NCI-H82 treated with DMSO at 0.1 percent for 48 hours (cell line): ENCODE measurements at regions not wholly inside any gene's neighbourhood (a gene's known extent, or its start where the extent isn't known, plus 50 kb on each side); places are given as distances from the start of the nearest gene placed in this dataset.

ENCODE experiments used
- DNase-seq: peaks from one replicate; lab custom pipeline; 2025; ENCODE audit not compliant: unreplicated experiment; lab: John Stamatoyannopoulos, UW

DNA sequence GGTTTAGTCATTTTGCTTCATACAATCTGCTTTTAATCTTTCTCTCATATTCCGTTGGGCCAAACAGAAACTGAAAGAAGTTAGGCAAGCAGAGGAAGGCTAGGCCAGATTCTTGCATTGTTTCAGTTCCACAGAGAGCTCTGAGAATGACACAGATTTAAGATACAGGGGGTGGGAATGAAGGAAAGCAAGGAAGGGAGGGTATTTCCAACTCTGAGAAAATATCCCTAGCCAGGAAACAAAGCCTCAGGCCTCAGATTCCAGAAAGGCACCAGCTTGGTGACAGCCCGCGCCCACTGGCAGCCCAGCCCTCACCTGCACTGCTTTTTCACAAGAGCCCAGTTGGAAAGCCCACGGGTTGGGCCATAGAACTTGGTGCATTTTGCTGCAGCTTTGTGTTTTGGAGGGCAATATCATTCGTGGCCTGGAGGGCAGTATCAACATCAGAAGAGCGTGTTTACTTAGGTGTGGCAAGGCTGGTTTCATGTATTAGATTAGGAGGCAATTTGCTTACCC is 63.5 kb downstream of the ENC1 start:
- DNase-seq, result no peak

DNA sequence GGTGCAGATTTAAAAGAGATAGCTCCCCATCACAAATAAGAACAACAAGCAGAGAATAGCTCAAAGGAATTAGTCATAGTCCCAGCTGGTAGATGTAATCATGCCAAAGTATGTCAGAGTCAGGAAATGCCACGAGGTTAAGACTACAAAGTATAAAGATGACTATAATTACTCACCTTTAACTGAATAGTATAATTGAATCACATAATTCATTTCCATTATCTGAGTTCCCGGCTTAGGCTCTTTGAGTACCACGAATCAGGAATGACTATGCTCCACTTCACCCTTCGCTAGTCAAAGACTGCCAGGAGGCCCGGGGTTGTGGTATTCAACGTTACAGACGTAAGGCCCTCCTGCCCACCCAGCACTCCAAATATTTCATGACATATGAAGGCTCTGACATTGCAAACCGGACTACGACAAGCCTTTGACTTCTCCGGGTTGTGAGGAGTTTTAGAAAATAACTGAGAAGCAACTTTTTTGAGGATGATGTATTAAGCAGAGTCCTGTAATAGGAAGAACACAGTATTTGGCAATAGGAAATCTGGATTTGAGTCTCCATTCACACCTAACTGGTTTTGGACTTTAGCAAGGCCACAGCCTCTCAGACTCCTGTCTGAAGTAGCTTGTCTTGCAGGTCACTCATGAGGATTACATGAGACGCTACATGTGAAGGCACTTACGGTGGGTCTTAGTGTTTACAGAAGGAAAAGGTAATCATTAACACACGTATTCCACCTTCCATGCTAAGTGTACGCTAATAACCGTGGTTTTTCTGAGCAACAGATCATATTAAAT is 64.6 kb downstream of the ENC1 start:
- DNase-seq, result no peak

DNA sequence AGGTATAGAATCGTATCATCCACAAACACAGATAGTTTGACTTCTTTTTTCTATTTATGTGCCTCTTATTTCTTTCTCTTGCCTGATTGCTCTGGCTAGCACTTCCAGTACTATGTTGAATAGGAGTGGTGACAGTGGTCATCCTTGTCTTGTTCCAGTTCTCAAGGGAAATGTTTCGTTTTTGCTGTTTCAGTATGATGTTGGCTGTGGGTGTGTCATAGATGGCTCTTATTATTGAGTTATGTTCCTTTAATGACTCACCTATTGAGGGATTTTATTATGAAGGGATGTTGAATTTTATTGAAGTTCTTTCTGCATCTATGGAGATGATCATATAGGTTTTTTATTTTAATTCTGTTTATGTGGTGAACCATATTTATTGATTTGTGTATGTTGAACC is 70.3 kb downstream of the ENC1 start:
- DNase-seq, result no peak

DNA sequence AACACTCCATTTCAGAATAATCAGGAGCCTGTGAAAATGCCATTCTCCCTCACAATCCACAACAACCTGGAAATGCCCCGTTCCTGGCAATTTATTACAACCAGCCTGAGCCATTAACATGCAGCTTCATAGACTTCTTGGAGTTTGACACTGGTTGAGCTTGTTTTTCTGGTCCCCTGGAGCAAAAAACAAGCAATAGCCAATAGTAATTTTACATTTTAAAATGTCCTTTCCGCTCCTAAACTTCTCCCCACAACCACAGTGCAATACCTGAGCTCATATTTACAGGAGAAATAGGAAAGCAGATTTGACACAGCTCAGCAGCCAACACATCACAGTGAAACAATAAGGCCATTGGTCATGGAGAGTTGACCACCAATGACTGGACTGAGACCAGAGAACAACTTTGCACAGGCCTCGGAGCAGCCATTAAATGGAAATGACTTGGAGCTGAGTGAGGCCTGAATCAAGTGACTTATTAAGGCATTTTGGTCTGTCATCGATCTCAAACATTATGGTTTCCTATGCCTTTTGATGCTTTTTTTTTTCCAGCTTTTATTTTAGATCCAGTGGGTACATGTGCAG is 73.0 kb downstream of the ENC1 start:
- no peak for DNase-seq

DNA sequence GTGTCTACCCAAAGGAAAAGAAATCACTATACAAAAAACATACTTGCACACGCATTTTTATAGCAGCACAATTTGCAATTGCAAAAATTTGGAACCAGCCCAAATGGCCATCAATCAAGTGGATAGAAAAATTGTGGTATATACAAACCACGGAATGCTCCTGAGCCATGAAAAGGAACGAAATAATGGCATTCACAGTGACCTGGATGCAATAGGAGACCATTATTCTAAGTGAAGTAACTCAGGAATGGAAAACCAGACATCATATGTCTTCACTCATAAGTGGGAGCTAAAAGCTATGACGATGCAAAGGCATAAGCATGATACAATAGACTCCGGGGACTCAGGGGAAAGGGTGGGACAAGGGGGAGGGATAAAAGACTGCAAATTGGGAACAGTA is 78.4 kb downstream of the ENC1 start:
- no peak for DNase-seq

DNA sequence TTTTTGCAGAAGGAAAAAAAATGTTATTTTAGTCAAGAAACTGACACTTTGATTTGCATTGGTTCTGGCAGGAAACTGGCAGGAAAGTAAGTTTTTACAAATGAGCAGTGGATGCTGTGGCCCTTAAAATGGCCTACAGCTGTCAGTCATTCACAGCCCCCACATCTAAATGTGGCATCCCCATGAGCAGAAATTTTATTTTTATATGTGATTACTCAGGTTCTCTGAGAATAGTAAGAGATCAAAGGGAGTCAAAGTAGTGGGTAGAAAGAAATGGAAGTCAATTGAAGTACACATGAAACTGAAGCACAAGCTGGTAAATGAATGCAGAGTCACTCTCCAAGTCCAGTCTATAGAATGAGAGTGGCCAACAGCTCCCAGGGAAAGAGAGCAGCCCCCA is 80.3 kb downstream of the ENC1 start:
- DNase-seq, result no peak

DNA sequence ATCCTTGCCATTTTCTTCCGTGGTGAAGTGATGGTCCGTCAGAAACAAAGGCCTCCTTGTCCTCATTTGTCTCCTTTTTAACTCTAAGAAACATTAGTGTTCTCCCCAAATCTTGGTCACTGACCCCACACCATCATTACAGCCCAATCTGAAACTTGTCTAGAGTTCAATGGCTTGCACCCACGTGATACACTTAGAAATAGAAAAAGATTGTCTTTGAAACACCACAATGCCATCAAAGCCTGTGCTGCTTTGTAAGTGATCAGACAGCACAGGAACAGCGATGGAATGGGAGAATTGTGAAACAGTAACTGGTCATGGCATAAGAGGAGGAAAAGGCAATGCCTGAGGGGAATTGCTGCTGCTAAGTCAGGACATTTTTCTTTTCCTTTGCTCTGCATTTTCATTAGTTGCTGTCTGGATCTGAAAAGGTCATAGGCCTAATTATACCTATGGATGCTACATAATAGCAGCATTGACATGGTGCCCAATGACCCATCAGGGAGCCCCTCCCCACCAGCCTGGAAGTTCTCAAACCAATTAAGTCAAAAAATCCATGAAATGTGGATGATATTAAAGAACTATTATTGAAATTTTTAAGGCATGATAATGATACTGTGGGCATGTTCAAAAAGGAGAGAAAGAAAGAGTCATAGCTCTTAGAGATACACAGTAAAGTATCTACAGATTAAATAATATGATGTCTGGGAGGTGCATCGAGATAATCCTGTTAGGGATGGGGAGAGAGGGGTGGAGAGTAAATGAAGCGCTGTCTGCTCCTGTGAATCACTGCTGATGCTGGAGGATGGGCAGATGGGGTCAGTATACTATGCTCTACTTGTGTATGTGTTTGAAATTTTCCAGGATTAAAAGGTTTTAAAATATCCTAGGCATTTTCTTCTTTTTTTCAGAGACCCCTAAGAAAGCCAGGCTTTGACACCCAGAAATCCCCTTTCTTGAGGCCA is 83.6 kb downstream of the ENC1 start:
- DNase-seq, result peak; percentile 77

DNA sequence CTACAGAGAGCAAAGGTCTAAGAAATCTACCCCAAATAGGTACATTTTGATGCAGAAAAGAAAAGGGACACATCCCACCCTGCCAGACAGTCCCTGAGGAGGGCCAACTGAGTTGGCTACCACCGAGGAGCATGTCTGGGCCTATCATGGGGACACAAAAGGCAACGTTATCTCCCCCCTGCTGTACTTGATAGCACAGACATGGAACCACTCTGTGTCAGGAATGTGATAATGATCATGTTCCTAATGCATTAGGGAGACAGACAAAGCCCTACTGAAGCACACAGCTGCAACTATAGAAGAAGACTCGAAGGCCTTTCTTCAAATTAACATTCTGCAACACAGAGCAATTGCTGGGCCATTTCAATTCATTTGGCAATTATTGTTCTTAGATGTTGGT is 84.5 kb downstream of the ENC1 start:
- DNase-seq, result no peak

DNA sequence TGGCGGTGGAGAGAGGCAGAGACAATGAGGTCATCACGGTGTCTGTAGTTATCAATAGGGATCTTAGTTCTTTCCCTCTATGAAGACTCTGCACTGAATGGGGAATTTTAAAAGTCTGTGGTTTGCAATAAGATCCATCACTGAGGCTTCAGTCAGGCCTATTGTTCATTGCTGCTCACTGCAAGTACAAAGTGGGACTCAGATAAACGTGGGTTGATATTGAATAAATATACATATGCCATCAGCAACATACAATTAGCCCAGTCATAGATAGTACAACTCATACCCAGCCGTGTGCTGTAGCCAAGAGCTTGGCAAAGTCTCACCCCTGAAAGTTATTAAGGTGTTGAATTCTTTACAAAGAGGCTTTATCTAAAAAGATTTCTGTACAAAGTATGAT is 88.4 kb downstream of the ENC1 start:
- no peak for DNase-seq

DNA sequence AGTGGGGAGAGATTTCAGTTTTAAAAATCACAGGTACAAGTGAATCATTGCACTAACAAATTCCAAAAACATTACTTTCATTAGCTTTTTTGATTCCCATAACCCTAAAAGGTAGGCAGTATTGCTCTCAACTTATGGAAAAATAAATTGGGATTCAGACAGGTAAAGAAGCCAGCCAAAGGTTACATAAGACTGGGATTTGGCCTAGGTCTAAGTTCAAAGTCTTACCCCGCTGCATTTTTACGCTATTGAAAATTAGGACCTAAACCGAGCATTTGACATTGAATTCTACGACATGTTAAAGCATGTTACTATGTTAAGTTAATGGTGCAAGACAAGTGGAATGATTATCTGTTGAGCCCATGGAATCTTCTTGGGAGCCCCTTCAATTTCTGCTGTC is 89.6 kb downstream of the ENC1 start:
- DNase-seq, result no peak

DNA sequence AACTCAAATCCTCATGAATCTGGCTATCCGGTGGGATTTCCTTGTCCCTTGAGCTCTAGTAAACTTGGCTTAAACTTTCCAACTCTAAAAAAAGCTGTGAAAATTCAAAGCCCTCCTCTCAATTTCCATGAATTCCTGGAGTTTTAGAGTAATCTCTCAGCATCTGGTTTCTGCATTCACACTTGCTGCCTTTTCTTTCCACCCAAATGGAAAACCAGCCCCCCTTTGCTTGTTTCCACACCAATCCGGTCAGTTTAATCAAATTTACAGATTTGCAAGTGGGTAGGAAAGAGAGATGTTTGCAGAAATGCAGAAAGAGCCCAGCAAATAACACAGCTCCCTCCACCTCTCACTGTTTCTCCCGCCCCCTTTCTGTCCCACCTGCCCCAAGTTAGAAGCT is 91.1 kb downstream of the ENC1 start:
- DNase-seq, result no peak

DNA sequence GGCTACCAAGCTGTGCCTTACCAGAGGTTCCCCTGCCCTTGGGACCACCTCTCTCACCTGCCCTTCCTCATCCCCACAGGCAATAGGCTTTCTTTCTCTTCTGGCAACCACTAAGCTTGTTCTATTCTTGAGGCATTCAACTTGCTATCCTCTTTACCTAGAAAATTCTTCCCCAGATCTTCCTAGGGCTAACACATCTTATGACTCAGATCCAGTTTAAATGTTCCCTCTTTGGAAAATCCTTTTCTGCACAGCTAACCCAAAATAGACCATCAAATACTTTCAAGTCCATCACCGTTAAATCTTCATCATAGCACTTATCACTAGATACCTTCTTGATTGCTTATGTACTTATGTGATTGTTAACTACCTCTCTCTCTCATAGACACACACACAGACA is 93.7 kb downstream of the ENC1 start:
- no peak for DNase-seq

DNA sequence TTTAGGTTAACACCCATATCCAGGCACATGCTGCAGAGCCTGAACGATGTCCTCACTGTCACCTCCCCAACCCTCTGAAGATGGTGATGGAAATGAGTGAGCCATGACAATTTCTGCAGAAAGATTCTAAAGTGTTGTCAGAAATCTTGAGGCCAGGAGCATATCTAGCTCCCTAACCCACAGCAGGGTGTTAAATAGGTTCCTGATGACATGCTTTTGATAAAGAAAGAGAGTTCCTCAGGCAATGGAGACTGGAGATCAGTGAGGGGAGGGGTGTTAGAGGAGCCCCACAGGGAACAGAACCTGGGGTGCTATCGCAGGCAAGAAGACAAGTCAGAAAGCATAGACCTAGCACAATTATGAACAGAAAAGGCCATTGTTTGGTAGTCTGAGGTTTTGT is 95.7 kb downstream of the ENC1 start:
- no peak for DNase-seq

DNA sequence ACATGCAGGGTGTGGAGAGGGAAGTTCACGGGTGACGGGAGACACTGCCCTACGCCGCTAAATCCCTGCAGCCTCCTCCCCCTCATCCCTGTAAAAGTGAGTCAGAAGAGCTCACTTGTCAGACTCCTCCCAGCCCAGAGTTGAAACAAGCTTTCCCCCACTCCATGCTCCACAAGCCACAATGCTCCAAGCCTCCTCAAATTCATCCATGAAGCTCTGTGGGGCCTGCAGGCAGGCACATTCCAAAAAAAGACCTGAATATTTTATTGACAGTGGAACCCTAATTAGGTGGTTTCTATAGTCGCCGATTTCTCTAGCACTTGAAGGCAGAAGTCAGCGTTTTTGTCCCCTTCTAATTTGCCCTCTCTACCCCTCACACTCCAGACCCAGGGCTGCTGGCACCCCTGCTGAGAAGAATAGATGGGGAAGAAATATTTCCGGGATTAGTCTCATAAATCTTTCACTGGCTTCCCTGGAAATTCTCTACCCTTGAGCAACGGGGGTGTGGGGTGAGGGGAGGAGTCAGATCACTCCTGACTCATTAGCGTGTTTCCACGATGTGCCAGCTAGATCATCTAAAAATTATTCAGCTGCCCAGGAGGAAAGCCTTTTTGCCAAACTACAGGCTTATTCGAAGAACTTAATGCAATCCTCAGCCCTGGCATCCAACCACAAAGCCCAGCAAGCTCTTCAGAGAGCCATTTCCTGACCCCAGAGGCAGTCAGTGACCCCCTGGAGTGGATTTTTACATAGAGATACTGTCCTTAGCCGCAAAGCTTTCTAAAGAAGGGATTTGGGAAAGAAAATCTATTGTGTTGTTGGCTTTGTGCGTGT is 97.1 kb downstream of the ENC1 start:
- DNase-seq, result no peak

DNA sequence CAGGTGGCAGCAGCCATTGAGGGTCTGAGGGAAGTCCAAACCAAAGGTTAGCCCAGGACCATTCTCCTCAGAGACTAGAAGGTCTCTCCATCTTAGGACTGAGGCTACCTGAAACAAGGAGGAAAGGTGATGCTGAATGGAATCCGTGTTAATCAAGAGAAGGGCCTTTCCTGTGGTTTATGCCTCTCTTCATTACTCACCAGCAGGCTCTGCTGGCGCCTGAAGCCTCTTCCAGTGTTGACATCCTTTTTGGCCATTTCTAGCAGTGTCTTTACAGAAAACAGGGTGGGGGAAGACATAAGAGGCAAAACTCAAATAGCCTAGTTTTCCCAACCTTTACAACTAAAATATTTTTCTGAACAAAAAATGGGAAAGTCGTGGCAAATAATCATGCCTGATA is 98.0 kb downstream of the ENC1 start:
- no peak for DNase-seq

DNA sequence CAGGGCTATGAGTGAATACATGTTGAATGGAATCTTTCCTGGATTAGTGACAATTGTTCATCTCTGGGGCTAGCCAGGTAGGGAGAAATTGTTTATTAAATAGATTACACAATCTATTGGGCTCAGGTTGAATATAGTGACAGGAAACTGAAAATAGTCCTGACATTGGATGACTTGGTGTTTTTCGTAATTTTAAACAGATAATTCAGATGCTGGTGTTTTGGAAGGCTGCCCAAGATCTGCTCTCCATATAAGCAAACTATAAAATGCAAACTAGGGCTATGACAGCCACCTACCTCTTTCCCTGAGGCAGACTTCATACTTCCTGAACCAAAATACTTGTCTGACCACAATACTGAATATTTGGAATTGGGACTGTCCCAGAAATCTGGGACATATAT is 99.1 kb downstream of the ENC1 start:
- DNase-seq, result no peak

DNA sequence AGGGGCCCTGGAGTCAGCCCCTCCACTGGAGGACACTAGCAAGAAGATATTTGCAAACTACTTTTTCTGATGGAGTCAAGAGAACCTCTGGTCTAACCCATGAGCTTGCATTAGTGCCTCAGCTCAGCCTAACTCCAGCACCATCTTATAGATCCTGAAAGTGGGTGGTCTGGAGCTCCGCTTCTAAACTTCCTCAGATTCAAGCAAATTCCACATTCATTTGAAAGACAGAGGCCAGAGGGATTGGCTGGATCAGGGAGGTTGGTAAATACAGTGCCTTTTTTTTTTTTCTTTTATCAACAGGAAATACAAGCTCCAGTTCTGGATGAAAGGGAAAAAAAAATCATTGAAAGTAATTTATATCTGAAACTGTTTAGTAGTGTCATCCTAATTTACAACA is 99.9 kb downstream of the ENC1 start:
- no peak for DNase-seq

DNA sequence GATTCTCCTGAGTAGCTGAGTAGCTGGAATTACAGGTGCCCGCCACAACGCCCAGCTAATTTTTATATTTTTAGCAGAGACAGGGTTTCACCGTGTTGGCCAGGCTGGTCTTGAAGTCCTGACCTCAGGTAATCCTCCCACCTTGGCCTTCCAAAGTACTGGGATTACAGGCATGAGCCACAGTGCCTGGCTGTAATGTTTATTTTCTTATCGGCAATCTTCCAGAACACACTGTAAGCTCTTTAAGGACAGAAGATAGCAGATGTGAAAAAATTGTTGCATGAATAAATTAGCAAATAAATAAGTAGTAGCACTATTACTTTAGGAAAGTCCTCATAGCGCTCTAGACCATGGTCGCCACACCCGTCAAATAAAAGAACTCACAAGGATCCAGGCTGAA is 100.5 kb downstream of the ENC1 start:
- no peak for DNase-seq

DNA sequence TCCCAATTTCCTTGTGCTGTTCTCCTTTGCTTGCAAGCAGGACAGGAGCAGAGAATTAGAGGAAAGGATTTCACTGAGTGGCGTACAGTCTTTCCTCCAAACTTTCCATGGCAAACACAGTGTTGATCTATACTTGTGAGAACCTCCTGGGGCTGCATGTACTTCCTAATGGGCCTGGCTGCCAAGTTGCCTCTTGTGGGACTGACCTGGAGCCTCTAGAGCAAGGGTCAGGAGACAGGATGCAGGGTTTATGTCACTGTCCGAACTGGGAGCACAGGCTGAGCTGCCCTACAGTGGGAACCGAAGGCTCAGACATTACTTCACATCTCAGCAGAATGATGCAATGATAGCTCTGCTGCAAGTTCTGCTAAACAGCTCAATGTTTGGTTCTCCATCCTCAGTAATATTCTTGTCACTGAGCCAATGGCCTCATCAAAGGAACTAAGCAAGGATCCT is 102.3 kb downstream of the ENC1 start:
- no peak for DNase-seq

DNA sequence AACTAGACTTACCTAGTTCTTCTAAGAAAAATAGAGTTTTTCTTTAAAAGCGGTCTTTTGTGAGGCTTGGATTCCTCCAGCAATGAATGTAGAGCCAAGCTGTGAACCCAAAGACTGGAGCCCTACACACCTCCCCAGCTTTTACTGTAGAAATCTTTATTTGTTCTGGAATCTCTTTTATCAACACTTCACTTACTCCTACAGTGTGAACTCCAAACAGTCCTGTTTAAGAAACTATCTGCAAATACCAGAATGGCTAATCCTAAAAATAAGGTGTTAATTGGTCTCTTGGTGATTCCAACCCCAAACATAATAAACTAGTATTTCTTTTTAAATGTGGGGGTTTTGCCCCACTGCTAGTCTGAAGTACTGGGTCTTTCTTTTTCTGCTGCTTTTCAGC is 103.9 kb downstream of the ENC1 start:
- no peak for DNase-seq

DNA sequence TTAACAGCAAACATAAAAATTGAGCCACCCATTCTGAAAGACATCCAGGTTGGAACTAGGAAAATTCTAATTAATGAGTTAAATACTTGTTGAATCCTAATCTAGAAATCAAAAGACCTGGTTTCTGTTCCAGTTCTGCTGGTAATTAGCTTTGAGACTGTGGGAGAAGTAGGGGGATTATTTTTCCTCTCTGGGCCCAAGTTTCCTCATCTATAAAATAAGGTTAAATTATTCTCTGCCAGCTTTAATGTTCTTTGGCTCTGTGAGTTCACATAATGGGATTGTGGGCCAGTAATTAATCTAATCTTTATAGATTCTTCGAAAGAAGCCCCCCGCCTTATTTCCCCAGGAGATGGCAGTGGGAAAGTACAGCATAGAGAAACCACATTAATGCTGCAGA is 104.6 kb downstream of the ENC1 start:
- peak; percentile 87 for DNase-seq
